CD4-positive, alpha-beta T cell treated with Interleukin-4 for 1 hour (primary cell): ENCODE measurements at regions not wholly inside any gene's neighbourhood (a gene's known extent, or its start where the extent isn't known, plus 50 kb on each side); places are given as distances from the start of the nearest gene placed in this dataset.
A peak's percentile ranks its signal among the peaks of the same experiment; 100 is the strongest.
"Not testable (repeated sequence)": the region's sequence is repeated elsewhere in the genome, so short reads cannot be mapped to it uniquely, and the experiment has no call there.

ENCODE experiments used
- DNase-seq, 2 donors: peaks; one replicate each; pipeline ENCODE4 v3.0.0-alpha.2; 2020 to 2022

GRCh38 chr6:26267083-26267589, 97.9 kb upstream of the BTN3A2 start:
- DNase-seq = no peak

- no peak for DNase-seq
These were observed 96.2 kb upstream of the BTN3A2 start for GRCh38 chr6:26268659-26269402.

GRCh38 chr6:26269531-26270485, 95.2 kb upstream of the BTN3A2 start:
- no peak for DNase-seq

DNA sequence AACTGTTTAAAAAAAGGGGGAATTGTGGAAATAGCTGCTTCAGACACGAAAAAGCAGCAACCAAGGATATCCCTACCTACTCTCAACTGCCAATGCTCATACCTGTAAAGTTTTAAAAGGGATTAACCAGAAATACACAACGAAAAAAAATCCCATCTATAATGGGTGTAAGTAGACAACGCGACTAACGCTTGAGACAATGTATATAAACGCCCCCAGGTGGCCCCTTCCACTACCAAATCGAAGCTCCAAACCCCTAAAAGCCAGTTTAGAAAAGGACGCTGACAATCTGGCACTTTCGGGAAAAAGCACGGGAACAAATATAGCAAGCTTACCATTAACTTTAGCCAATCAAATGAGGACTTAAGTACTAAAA, 94.5 kb upstream of the BTN3A2 start:
- DNase-seq = peak in 1 of 2 donors; percentile 31

DNA sequence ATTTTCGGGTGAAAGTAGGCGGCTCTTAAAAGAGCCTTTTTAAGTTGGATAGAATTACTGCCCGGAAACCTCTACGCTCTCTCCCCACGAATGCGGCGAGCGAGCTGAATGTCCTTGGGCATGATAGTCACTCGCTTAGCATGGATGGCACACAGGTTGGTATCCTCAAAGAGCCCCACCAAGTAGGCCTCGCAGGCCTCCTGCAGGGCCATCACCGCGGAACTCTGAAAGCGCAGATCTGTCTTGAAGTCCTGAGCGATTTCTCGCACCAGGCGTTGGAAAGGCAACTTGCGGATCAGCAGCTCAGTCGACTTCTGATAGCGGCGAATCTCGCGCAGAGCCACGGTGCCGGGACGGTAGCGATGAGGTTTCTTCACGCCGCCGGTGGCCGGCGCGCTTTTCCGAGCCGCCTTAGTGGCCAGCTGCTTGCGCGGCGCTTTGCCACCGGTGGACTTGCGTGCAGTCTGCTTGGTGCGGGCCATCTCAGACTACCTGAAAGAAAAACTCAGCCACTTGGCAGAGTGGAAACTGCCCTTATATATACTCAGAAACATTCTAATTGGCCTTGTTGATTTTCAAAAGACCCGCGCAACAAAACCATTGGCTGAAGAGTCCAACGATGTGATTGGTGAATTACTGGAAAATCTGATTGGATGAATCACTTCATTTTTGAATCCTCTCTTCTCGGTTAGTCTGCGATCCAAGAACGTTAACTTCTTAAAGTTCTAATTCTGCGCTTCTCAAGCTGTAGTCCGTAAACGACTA, 93.9 kb upstream of the BTN3A2 start:
- DNase-seq = peak; percentile 86 to 93

DNA sequence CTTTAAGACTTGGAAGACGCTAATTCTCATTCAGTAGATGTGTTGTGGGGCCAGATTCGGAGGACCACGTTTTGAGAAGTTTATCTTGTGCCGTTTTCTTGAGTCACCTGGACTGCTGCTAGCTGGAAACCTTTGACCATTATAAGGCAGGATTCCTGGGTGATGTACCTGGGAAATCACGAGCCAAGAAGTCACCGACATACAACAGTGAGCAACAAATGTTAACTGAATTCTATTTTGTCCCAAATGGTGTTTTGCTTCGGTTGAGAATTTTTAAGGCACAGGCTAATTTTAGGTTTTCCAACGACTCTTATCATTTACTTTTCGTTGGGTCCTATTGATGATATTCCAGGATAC, 93.4 kb upstream of the BTN3A2 start:
- DNase-seq = no peak

DNA sequence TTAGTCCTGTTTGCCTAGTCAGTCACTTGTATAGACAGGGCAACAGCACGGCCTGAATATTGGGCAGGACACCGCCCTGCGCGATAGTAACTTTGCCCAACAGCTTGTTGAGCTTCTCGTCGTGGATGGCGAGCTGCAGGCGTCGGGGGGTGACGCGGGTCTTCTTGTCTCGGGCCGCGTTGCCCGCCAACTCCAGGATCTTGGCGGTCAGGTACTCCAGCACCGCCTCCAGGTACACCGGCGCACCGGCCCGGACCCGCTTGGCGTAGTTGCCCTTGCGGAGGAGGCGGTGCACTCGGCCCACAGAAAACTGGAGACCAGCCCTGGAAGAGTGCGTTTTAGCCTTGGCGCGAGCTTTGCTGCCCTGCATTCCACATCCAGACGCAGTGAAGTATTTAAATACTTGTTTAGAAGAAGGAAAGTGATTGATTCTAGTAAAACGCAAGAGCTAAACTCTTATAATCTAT, 92.8 kb upstream of the BTN3A2 start:
- DNase-seq = peak in 1 of 2 donors; percentile 46

- DNase-seq = peak; percentile 33 to 85
These were observed 91.1 kb upstream of the BTN3A2 start for GRCh38 chr6:26273673-26274588.

DNA sequence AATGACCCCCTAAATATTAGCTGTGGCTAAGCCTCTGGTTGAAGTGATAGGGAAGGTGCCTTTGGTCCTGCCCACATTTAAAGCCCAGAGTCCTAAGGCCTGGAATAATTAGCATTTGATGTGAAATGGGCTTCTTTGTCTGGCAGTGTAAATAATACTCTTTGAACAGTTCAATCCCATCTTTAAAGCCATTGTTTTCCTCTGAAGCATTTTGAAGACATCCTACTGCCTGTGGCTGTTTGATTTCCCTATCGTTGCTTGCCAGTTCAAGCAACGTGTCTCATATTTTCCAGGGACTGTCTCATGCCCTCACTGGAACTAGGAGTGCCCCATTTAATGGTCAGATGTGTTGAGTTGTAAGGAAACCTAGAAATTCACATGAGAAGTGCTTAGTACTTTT, 89.3 kb upstream of the BTN3A2 start:
- DNase-seq = no peak

DNA sequence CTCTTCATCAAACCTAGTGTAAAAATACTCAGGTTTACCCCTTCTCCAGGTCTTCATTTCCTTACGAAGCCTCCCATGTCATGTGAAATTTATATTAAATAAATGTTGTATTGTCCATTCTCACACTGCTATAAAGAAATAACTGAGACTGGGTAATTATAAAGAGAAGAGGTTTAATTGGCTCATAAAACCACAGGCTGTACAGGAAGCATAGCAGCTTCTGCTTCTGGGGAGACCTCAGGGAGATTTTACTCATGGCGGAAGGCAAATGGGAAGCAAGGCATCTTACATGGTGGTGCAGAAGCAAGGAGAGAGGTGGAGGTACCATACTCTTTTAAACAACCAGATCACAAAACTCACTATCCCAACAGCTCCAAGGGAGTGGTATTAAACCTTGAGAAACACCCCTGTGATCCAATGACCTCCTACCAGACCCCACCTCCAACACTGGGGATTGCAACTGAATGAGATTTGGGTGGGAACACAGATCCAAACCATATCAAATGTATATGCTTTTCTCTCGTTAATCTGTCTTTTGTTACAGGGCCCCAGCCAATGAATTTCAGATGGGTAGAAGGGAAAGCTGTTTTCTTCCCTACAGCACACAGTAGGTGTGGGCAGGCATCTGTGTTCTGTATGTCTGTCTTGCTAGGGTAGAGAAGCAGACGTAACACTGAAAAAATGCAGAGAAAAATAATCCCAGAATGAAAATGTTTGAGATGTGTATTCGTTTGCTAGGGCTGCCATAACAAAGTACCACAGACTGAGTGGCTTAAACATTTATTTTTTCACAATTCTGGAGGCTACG, 88.0 kb upstream of the BTN3A2 start:
- DNase-seq = no peak

DNA sequence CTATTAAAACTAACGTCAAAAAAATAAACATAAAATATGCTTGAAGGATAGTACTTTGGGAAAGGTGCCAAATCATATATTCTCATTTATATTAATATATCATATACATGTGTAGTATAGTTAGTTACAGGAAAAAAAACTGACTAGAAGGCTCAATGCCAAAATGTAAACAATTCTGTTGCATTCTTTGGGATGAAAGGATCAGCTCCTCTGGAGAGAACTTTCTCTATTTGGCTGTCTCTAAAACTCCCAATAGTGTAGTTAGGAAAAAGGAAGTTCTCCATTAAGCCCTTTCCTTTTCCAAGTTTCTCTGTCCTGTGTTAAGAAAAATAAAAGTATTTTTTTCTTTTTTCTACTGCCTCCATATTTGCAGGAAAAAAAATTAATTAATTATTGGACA, 86.5 kb upstream of the BTN3A2 start:
- no peak for DNase-seq

DNA sequence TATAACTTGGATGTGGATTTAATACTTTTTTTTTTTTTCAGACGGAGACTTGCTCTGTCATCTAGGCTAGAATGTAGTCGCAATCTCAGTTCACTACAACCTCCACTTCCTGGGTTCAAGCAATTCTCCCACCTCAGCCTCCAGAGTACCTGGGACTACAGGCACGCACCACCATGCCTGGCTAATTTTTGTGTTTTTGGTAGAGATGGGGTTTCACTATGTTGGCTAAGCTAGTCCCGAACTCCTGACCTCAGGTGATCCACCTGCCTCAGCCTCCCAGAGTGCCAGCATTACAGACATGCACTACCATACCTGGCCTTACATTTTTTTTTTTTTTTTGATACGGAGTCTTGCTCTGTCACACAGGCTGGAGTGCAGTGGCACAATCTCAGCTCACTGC, 85.6 kb upstream of the BTN3A2 start:
- DNase-seq = not testable (repeated sequence)

DNA sequence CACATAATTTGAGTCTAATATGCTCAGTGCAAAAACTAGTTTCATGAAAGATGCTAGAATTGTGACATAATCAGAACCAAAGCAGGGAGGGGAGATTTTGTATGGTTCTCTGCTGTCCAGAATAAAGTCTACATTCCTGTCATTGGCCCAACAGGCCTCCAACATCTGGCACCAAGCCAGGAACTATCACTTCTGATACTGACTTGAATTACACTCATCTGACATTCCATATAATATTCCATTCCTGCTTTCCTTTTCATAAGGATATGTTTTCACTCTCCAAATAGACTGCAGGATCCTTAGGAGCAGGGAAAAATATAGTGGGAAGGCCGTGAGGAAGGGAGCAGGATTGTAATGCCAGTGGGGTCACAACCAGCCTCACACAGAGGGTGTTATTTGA, 84.6 kb upstream of the BTN3A2 start:
- no peak for DNase-seq

- DNase-seq = peak; percentile 61 to 64
These were observed 80.4 kb upstream of the BTN3A2 start for GRCh38 chr6:26284537-26285142.

DNA sequence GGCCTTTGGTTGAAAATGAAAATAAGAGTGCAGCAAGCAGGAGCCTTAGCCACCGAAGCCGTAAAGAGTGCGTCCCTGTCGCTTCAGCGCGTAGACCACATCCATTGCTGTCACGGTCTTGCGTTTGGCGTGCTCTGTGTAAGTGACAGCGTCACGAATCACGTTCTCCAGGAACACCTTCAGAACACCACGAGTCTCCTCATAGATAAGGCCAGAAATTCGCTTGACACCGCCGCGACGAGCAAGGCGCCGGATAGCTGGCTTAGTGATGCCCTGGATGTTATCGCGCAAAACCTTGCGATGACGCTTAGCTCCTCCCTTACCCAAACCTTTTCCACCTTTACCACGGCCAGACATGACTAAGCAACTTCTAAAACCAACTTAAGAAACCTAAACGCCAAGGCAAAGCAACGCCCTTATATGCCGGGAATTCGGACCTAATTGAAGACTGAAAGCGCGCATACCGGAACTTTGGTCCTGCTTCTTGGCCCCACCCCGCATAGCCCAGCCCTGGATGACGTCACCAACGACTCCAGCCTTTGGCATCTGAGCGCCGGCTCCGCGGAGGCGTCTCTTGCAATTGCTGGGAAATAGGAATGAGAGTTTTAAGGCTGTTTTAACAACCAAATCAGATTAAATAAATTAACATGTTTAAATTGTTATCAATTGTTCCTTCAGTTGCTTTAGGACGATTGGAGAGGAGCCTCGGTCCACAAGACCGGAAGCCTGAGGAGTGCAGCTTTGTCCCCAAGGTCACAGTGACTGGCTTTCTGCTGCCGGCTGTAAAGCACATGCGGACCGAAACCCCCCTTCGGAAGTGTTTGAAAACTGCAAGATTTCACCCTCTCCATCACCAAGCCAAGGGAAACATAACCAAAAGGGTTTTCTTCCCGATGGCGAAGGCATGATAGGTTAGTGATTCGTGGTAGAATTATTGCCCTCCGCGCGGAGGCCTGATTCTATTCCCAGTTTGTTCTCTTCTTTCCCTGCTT, 79.6 kb upstream of the BTN3A2 start:
- peak; percentile 98 for DNase-seq

DNA sequence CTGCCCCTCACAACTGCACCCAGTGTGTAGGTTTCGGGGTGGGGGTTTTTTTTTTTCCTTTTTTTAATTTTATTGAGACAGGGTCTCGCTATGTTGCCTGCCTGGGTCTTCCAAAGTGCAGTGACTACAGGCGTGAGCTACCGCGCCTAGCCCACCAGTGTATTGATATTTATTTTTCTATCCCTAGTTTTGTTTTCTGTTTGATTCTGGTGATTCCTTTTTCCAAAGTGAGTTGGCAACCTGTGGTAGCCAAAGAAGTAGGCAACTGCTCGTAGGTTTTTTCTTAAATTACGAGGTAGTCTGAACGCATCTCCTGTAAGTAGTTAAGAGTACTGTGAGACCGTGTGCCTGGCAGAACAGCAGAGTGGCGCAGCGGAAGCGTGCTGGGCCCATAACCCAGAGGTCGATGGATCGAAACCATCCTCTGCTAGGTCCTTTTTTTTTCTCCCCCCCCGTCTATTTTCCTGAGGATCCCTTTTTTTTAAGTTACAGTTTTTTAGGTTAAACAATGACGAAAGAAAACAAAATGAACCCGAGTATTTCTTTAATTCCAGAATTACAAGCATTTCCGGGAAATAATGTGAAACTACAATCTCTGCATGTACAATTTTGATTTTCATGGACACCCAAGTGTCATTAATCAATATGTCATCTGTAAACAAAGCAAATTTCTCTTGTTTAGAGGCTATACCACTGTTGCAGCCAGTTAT, 78.7 kb upstream of the BTN3A2 start:
- peak; percentile 86 to 89 for DNase-seq

GRCh38 chr6:26288155-26288554, 76.8 kb upstream of the BTN3A2 start:
- DNase-seq = no peak

- DNase-seq = no peak
These were observed 74.1 kb upstream of the BTN3A2 start for GRCh38 chr6:26290941-26291340.

DNA sequence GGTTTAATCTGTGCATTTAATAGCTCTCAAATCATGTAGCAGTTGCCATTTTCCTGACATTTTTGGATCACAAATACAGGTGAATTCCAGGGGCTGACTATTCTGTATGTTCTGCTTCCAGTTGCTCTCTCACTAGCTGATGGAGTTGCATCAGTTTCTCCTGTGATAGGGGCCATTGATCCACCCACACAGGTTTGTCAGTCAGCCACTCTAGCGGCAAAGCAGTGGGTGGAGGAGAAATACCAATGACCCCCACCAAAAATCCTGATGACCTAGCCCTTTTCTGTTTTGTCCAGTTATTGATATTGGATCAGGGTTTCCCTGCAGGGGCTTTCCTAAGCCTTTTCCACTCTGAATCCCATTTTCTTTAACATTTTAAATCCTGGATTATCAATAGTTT, 72.3 kb upstream of the BTN3A2 start:
- no peak for DNase-seq
